ENCODE measurements at regions not wholly inside any gene's neighbourhood (a gene's known extent, or its start where the extent isn't known, plus 50 kb on each side); places are given as distances from the start of the nearest gene placed in this dataset.
A peak's percentile ranks its signal among the peaks of the same experiment; 100 is the strongest.

DNA sequence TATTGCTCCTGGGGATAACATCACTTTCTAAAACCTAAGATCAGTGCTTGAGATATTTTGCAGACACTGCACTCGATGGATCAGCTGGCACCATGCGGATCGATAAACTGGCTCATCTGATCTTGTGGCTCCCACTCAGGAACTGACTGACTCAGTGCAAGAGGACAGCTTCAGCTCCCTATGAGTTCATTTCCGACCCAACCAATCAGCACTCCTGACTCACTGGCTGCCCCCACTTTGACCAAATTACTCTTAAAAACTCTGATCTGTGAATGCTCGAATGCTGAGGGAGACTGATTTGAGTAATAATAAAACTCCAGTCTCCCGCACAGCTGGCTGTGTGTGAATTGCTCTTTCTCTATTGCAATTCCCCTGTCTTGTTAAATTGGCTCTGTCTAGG lies 110.1 kb downstream of the ANAPC4 start:
- ATAC-seq, result no peak
- no peaks in the 10 kb centered on the region for H3K4me1 ChIP-seq
- H3K36me3 ChIP-seq, result no peaks in the 10 kb centered on the region
- intact Hi-C loops (cut with DNase I), result no loop called here
- TF ChIP-seq, protein P1, sequence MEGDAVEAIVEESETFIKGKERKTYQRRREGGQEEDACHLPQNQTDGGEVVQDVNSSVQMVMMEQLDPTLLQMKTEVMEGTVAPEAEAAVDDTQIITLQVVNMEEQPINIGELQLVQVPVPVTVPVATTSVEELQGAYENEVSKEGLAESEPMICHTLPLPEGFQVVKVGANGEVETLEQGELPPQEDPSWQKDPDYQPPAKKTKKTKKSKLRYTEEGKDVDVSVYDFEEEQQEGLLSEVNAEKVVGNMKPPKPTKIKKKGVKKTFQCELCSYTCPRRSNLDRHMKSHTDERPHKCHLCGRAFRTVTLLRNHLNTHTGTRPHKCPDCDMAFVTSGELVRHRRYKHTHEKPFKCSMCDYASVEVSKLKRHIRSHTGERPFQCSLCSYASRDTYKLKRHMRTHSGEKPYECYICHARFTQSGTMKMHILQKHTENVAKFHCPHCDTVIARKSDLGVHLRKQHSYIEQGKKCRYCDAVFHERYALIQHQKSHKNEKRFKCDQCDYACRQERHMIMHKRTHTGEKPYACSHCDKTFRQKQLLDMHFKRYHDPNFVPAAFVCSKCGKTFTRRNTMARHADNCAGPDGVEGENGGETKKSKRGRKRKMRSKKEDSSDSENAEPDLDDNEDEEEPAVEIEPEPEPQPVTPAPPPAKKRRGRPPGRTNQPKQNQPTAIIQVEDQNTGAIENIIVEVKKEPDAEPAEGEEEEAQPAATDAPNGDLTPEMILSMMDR (IDR thresholded peaks at IDR 0.05), result no peak
- H3K27me3 ChIP-seq, result no peaks in the 10 kb centered on the region
- no peak for DNase-seq
- no peak overlapping the region for H3K4me3 ChIP-seq
- H3K27ac ChIP-seq, result no peak overlapping the region
- H3K9me3 ChIP-seq, result no peaks in the 10 kb centered on the region

DNA sequence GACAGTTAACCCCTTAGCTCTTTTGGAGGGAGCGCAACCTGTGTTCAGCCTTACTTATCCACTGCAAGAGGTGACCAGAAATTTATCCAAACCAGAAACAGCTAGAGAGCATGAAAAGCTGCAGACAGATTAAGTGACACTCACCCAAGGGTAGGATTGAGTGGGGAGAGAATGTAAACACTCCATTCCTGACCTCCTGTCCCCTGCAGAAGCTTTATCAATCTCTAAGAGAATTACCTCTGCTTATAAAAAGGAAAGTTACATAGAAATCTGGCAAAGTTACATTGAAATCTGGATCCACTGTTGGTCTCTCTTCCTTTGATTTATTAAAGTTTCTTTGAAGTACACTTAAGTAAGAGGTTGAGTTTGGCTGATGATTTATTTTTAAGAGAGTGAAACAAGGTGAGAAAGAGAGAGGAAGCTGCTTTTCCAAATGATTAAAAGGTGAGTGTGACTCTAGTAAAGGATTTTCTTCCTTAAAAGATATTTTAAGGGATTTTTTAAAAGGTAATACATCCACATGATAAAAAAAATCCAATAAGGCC lies 112.3 kb downstream of the ANAPC4 start:
- Histone ChIP-seq H3K4me3 (no peak overlapping the region), H3K27ac (no peak overlapping the region), H3K27me3 (no peaks in the 10 kb centered on the region), H3K4me1 (no peaks in the 10 kb centered on the region), H3K9me3 (no peaks in the 10 kb centered on the region), H3K36me3 (no peaks in the 10 kb centered on the region)
- no peak for DNase-seq
- ATAC-seq, result peak; percentile 76
- intact Hi-C loops (cut with DNase I), result no loop called here
- TF ChIP-seq, protein P1 (IDR thresholded peaks at IDR 0.05), result no peak

DNA sequence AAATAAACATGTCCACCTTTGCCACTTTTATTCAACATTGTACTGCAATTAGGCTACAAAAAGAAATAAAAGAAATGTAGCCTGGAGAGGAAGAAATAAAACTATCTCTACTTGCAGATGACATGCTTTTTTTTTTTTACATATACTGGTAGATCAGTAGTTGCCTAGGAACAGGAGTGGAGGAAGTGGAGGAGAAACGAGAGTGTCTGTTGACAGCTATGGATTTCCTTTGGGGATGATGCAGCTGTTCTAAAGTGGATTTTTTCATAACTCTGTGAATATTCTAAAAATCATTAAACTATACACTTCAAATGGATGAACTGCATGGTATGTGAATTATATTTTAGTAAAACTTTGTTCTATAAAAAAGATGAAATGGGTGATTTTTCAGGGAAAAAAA lies 116.4 kb downstream of the ANAPC4 start:
- no peak overlapping the region for H3K27ac ChIP-seq
- intact Hi-C loops (cut with DNase I), result no loop called here
- no peak for ATAC-seq
- H3K9me3 ChIP-seq, result no peaks in the 10 kb centered on the region
- no peak overlapping the region for H3K4me3 ChIP-seq
- no peak for DNase-seq
- no peaks in the 10 kb centered on the region for H3K27me3 ChIP-seq
- H3K4me1 ChIP-seq, result no peaks in the 10 kb centered on the region
- TF ChIP-seq, protein P1 (IDR thresholded peaks at IDR 0.05), result no peak
- no peaks in the 10 kb centered on the region for H3K36me3 ChIP-seq

DNA sequence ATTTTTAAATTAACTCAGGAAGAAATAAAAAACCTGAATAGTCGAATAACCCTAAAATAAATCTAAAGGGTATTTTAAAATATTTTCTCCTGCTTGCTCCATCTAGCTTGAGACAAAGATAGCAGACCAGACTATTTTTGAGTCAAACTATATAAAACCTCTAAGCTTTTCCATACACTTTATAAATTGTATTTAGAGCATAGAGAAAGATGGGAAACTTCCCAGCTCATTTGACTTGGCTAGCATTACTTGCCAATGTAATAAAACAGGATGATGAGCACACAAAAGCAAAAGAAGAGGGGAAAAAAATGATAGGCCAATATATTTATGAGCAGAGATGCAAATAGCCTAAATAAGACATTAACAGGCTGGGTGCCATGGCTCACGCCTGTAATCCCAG lies 117.1 kb downstream of the ANAPC4 start:
- no peaks in the 10 kb centered on the region for H3K36me3 ChIP-seq
- TF ChIP-seq, protein P1 (IDR thresholded peaks at IDR 0.05), result no peak
- H3K27ac ChIP-seq, result no peak overlapping the region
- intact Hi-C loops (cut with DNase I), result no loop called here
- DNase-seq (no peak), ATAC-seq (no peak)
- H3K27me3 ChIP-seq, result no peaks in the 10 kb centered on the region
- no peak overlapping the region for H3K4me3 ChIP-seq
- no peaks in the 10 kb centered on the region for H3K4me1 ChIP-seq
- H3K9me3 ChIP-seq, result no peaks in the 10 kb centered on the region

DNA sequence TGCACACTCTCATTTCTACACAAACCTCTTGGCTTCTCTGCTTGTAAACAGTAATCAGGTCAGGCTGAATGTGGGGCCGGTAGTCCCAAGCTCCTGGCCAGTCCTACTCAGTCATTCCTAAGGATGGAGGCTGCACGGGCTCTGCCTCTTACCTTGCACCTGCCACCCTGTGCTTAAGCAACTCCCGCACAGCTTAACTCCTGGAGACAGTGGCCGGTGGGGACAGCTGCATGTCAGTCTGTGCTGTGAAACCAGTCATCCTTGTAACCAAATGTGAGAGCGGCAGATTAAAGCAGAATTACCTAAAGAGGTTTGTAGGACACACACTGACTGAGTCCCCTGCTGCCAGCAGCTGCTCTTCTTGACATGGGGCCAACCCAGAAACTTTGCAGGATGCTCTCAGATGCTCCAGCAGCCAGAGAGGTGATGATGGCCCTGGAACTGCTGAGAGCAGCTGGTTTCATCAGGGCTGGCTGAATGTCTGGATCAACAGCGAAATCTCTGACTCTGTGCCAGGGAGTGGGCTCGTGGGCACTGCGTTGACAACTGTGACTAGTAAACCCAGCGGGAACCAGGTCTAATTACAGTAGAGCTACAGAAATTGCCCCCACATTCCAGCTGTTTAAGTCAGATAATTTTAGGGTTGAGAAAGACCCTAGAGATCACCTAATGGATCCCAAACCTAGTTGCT lies 123.7 kb downstream of the ANAPC4 start:
- no peaks in the 10 kb centered on the region for H3K27me3 ChIP-seq
- DNase-seq, result no peak
- H3K4me3 ChIP-seq, result no peak overlapping the region
- no peaks in the 10 kb centered on the region for H3K9me3 ChIP-seq
- ATAC-seq, result peak; percentile 39
- no peaks in the 10 kb centered on the region for H3K4me1 ChIP-seq
- H3K27ac ChIP-seq, result no peak overlapping the region
- no peaks in the 10 kb centered on the region for H3K36me3 ChIP-seq
- TF ChIP-seq, protein P1 (IDR thresholded peaks at IDR 0.05), result no peak
- intact Hi-C loops (cut with DNase I), result no loop called here

Measured in upper lobe of right lung (tissue), 1 donor.